IMR-90 (cell line): ENCODE measurements at regions not wholly inside any gene's neighbourhood (a gene's known extent, or its start where the extent isn't known, plus 50 kb on each side); places are given as distances from the start of the nearest gene placed in this dataset.

Source experiments
- ATAC-seq: fragments of 200-7000 bp; cut with Tn5 transposase; 2 replicates; pipeline ENCODE4 v1.9.1; 2020; ENCODE audit warnings: low read depth, mild to moderate bottlenecking, moderate library complexity
- BruUV-seq: library from RNA; stranded (reverse); fragments of 400-500 nt; replicated peaks from 2 replicates; lab custom pipeline; 2021; lab: Mats Ljungman, UMichigan
- CTCF ChIA-PET: fragments of 300-600 bp; formaldehyde crosslinking; extraction: SDS; loops from one replicate; lab custom pipeline; 2021; ENCODE audit warnings: antibody characterized with exemption; lab: Yijun Ruan, JAX
- POLR2A ChIA-PET: fragments of 300-600 bp; sonication (Branson Sonifier 250); formaldehyde crosslinking; loops from one replicate; lab custom pipeline; 2022; ENCODE audit warnings: antibody characterized with exemption; ENCODE audit not compliant: unreplicated experiment; lab: Charles Lee
- DNase-seq: peaks from one replicate; pipeline ENCODE4 v3.0.0; 2013
- H2AFZ ChIP-seq: replicated peaks from 2 replicates; pipeline ENCODE3; 2013; ENCODE audit warnings: low read length, mild to moderate bottlenecking; ENCODE audit not compliant: poor library complexity
- H2AK5ac ChIP-seq: 2 replicates; pipeline ENCODE4 v1.6.1; 2013; ENCODE audit warnings: low read depth, low read length, inconsistent platforms
- H2AK9ac ChIP-seq: replicated peaks from 2 replicates; pipeline ENCODE3; 2013; ENCODE audit warnings: mild to moderate bottlenecking, low read depth, low read length, moderate library complexity; ENCODE audit not compliant: poor library complexity
- H2BK120ac ChIP-seq: 2 replicates; pipeline ENCODE4 v1.6.1; 2013; ENCODE audit warnings: low read depth, low read length, inconsistent platforms
- H2BK15ac ChIP-seq: 3 replicates; pipeline ENCODE4 v1.6.1; 2013; ENCODE audit warnings: low read depth, low read length, inconsistent platforms
- H2BK20ac ChIP-seq: 2 replicates; pipeline ENCODE4 v1.6.1; 2013; ENCODE audit warnings: low read depth, mild to moderate bottlenecking, inconsistent platforms, low read length, moderate library complexity
- H2BK5ac ChIP-seq: 2 replicates; pipeline ENCODE4 v1.6.1; 2013; ENCODE audit warnings: mild to moderate bottlenecking, low read depth, low read length, inconsistent platforms; ENCODE audit not compliant: poor library complexity, severe bottlenecking
- H3K14ac ChIP-seq: replicated peaks from 2 replicates; pipeline ENCODE4 v1.6.1; 2013; ENCODE audit warnings: low read depth, low read length, inconsistent platforms
- H3K18ac ChIP-seq: 2 replicates; pipeline ENCODE4 v1.6.1; 2013; ENCODE audit warnings: low read depth, low read length, control low read depth
- H3K23ac ChIP-seq: 2 replicates; pipeline ENCODE4 v1.6.1; 2013; ENCODE audit warnings: low read depth, low read length, inconsistent platforms
- H3K27ac ChIP-seq: 2 replicates; pipeline ENCODE4 v1.5.1; 2013; ENCODE audit warnings: mild to moderate bottlenecking, control low read depth, low read length; ENCODE audit not compliant: insufficient read depth
- H3K27me3 ChIP-seq: 2 replicates; pipeline ENCODE4 v1.6.1; 2013; ENCODE audit warnings: low read length; ENCODE audit not compliant: control insufficient read depth, insufficient read depth
- H3K36me3 ChIP-seq: 2 replicates; pipeline ENCODE4 v1.6.1; 2013; ENCODE audit warnings: low read length, mixed read lengths; ENCODE audit not compliant: control insufficient read depth, insufficient read depth
- H3K4ac ChIP-seq: 2 replicates; pipeline ENCODE4 v1.6.1; 2013; ENCODE audit warnings: low read depth, low read length, inconsistent platforms
- H3K4me1 ChIP-seq: 2 replicates; pipeline ENCODE4 v1.6.1; 2013; ENCODE audit warnings: low read length, mixed read lengths; ENCODE audit not compliant: control insufficient read depth, insufficient read depth
- H3K4me2 ChIP-seq: 2 replicates; pipeline ENCODE4 v1.6.1; 2013; ENCODE audit warnings: low read depth, mild to moderate bottlenecking, control low read depth, low read length, moderate library complexity
- H3K4me3 ChIP-seq: 2 replicates; pipeline ENCODE4 v1.5.1; 2013; ENCODE audit warnings: low read depth, mild to moderate bottlenecking, control low read depth, low read length, moderate library complexity; ENCODE audit not compliant: insufficient read depth
- H3K56ac ChIP-seq: 2 replicates; pipeline ENCODE4 v1.6.1; 2013; ENCODE audit warnings: low read length, inconsistent platforms; ENCODE audit not compliant: insufficient read depth; ENCODE audit errors: extremely low read depth
- H3K79me1 ChIP-seq, 2 experiments: 2 replicates each; pipeline ENCODE4 v1.6.1; 2013; ENCODE audit warnings: low read length in 2 of 2, inconsistent platforms in 1 of 2, low read depth in 1 of 2
- H3K9ac ChIP-seq: 2 replicates; pipeline ENCODE4 v1.6.1; 2013; ENCODE audit warnings: low read depth, low read length, control low read depth
- H3K9me1 ChIP-seq: 2 replicates; pipeline ENCODE4 v1.6.1; 2013; ENCODE audit warnings: low read length, inconsistent platforms; ENCODE audit not compliant: insufficient read depth
- H3K9me3 ChIP-seq: 2 replicates; pipeline ENCODE4 v1.6.1; 2013; ENCODE audit warnings: low read length; ENCODE audit not compliant: control insufficient read depth, insufficient read depth
- H4K20me1 ChIP-seq: 2 replicates; pipeline ENCODE4 v1.6.1; 2013; ENCODE audit warnings: low read length, inconsistent platforms; ENCODE audit not compliant: insufficient read depth
- H4K5ac ChIP-seq: 2 replicates; pipeline ENCODE4 v1.6.1; 2013; ENCODE audit warnings: mild to moderate bottlenecking, low read depth, low read length, control low read depth
- H4K8ac ChIP-seq, 2 experiments: 2 replicates each; pipeline ENCODE4 v1.6.1; 2013; ENCODE audit warnings: low read depth in 2 of 2, low read length in 2 of 2, control low read depth in 1 of 2, inconsistent platforms in 1 of 2
- H4K91ac ChIP-seq: 2 replicates; pipeline ENCODE4 v1.6.1; 2013; ENCODE audit warnings: low read depth, low read length, inconsistent platforms; ENCODE audit not compliant: insufficient read depth
- CEBPB ChIP-seq: IDR thresholded peaks from 2 replicates; pipeline ENCODE4 v1.6.1; 2012; ENCODE audit warnings: low read depth, low read length, improper control_type of control experiment
- MAFK ChIP-seq: IDR thresholded peaks from 2 replicates; pipeline ENCODE4 v1.6.1; 2012; ENCODE audit warnings: low read depth, low read length, improper control_type of control experiment
- WGBS, 2 experiments: methylation state at CpG; one replicate each; pipeline versions ENCODE4 v1.1.5 to v1.1.7; 2013; ENCODE audit warnings: missing lambda C conversion rate in 2 of 2; ENCODE audit not compliant: insufficient read length in 1 of 2; ENCODE audit errors: extremely low coverage in 2 of 2; 5-methylcytosine and 5-hydroxymethylcytosine counted together
- dilution Hi-C: fragments of 300-500 bp; cut with HindIII; formaldehyde crosslinking; loops from one replicate; pipeline ENCODE4 v1.14.3; 2018; ENCODE audit warnings: low sequenced_read_pairs; ENCODE audit not compliant: unreplicated experiment
- in situ Hi-C: fragments of 300-500 bp; cut with MboI; formaldehyde crosslinking; loops from 3 replicates; pipeline ENCODE4 v1.14.3; 2019; ENCODE audit warnings: low sequenced_read_pairs, inconsistent platforms, mixed read lengths
- intact Hi-C: fragments of 100-400 bp; cut with micrococcal nuclease; formaldehyde crosslinking; loops from 2 replicates; pipeline ENCODE4 v1.10.0; 2022

GRCh38 chr2:104787298-104788065 lies 66.4 kb upstream of the POU3F3 start:
- in situ Hi-C loops (no loop called here), dilution Hi-C loops (no loop called here), intact Hi-C loops (no loop called here)
- Histone ChIP-seq H3K4ac (no peak overlapping the region), H3K18ac (no peak overlapping the region), H3K27me3 (no peaks in the 10 kb centered on the region), H3K36me3 (no peaks in the 10 kb centered on the region), H2BK15ac (no peak overlapping the region), H2BK5ac (no peak overlapping the region), H3K56ac (no peak overlapping the region), H3K27ac (no peak overlapping the region), H2BK20ac (no peak overlapping the region), H3K4me2 (no peak overlapping the region), H3K23ac (no peak overlapping the region), H2AFZ (no peak overlapping the region), H4K20me1 (no peaks in the 10 kb centered on the region), H2AK5ac (no peak overlapping the region), H3K4me3 (no peak overlapping the region), H4K91ac (no peak overlapping the region), H4K8ac (no peak overlapping the region), H3K79me1 (no peaks in the 10 kb centered on the region), H2BK120ac (no peak overlapping the region), H3K9me1 (no peaks in the 10 kb centered on the region), H3K9me3 (peaks cover 15% of the 10 kb centered on the region), H3K4me1 (no peaks in the 10 kb centered on the region), H3K14ac (no peak overlapping the region), H3K9ac (no peak overlapping the region), H4K5ac (no peak overlapping the region), H2AK9ac (no peak overlapping the region)
- BruUV-seq, result no TSS peak
- POLR2A ChIA-PET, result no interaction called here
- TF ChIP-seq MAFK (peak; percentile 76), CEBPB (no peak)
- DNase-seq (no peak), ATAC-seq (no peak)
- CTCF ChIA-PET, result no interaction called here
- no CpG with 5 or more reads among the region's 8 CpGs for WGBS, 2 experiments
